IMR-90 (cell line): ENCODE measurements at regions not wholly inside any gene's neighbourhood (a gene's known extent, or its start where the extent isn't known, plus 50 kb on each side); places are given as distances from the start of the nearest gene placed in this dataset.

Experiments
- ATAC-seq: fragments of 200-7000 bp; cut with Tn5 transposase; 2 replicates; pipeline ENCODE4 v1.9.1; 2020; ENCODE audit warnings: low read depth, mild to moderate bottlenecking, moderate library complexity
- BruUV-seq: library from RNA; stranded (reverse); fragments of 400-500 nt; replicated peaks from 2 replicates; lab custom pipeline; 2021; lab: Mats Ljungman, UMichigan
- CTCF ChIA-PET: fragments of 300-600 bp; formaldehyde crosslinking; extraction: SDS; loops from one replicate; lab custom pipeline; 2021; ENCODE audit warnings: antibody characterized with exemption; lab: Yijun Ruan, JAX
- POLR2A ChIA-PET: fragments of 300-600 bp; sonication (Branson Sonifier 250); formaldehyde crosslinking; loops from one replicate; lab custom pipeline; 2022; ENCODE audit warnings: antibody characterized with exemption; ENCODE audit not compliant: unreplicated experiment; lab: Charles Lee
- DNase-seq: peaks from one replicate; pipeline ENCODE4 v3.0.0; 2013
- H2AFZ ChIP-seq: replicated peaks from 2 replicates; pipeline ENCODE3; 2013; ENCODE audit warnings: low read length, mild to moderate bottlenecking; ENCODE audit not compliant: poor library complexity
- H2AK5ac ChIP-seq: 2 replicates; pipeline ENCODE4 v1.6.1; 2013; ENCODE audit warnings: low read depth, low read length, inconsistent platforms
- H2AK9ac ChIP-seq: replicated peaks from 2 replicates; pipeline ENCODE3; 2013; ENCODE audit warnings: mild to moderate bottlenecking, low read depth, low read length, moderate library complexity; ENCODE audit not compliant: poor library complexity
- H2BK120ac ChIP-seq: 2 replicates; pipeline ENCODE4 v1.6.1; 2013; ENCODE audit warnings: low read depth, low read length, inconsistent platforms
- H2BK15ac ChIP-seq: 3 replicates; pipeline ENCODE4 v1.6.1; 2013; ENCODE audit warnings: low read depth, low read length, inconsistent platforms
- H2BK20ac ChIP-seq: 2 replicates; pipeline ENCODE4 v1.6.1; 2013; ENCODE audit warnings: low read depth, mild to moderate bottlenecking, inconsistent platforms, low read length, moderate library complexity
- H2BK5ac ChIP-seq: 2 replicates; pipeline ENCODE4 v1.6.1; 2013; ENCODE audit warnings: mild to moderate bottlenecking, low read depth, low read length, inconsistent platforms; ENCODE audit not compliant: poor library complexity, severe bottlenecking
- H3K14ac ChIP-seq: replicated peaks from 2 replicates; pipeline ENCODE4 v1.6.1; 2013; ENCODE audit warnings: low read depth, low read length, inconsistent platforms
- H3K18ac ChIP-seq: 2 replicates; pipeline ENCODE4 v1.6.1; 2013; ENCODE audit warnings: low read depth, low read length, control low read depth
- H3K23ac ChIP-seq: 2 replicates; pipeline ENCODE4 v1.6.1; 2013; ENCODE audit warnings: low read depth, low read length, inconsistent platforms
- H3K27ac ChIP-seq: 2 replicates; pipeline ENCODE4 v1.5.1; 2013; ENCODE audit warnings: mild to moderate bottlenecking, control low read depth, low read length; ENCODE audit not compliant: insufficient read depth
- H3K27me3 ChIP-seq: 2 replicates; pipeline ENCODE4 v1.6.1; 2013; ENCODE audit warnings: low read length; ENCODE audit not compliant: control insufficient read depth, insufficient read depth
- H3K36me3 ChIP-seq: 2 replicates; pipeline ENCODE4 v1.6.1; 2013; ENCODE audit warnings: low read length, mixed read lengths; ENCODE audit not compliant: control insufficient read depth, insufficient read depth
- H3K4ac ChIP-seq: 2 replicates; pipeline ENCODE4 v1.6.1; 2013; ENCODE audit warnings: low read depth, low read length, inconsistent platforms
- H3K4me1 ChIP-seq: 2 replicates; pipeline ENCODE4 v1.6.1; 2013; ENCODE audit warnings: low read length, mixed read lengths; ENCODE audit not compliant: control insufficient read depth, insufficient read depth
- H3K4me2 ChIP-seq: 2 replicates; pipeline ENCODE4 v1.6.1; 2013; ENCODE audit warnings: low read depth, mild to moderate bottlenecking, control low read depth, low read length, moderate library complexity
- H3K4me3 ChIP-seq: 2 replicates; pipeline ENCODE4 v1.5.1; 2013; ENCODE audit warnings: low read depth, mild to moderate bottlenecking, control low read depth, low read length, moderate library complexity; ENCODE audit not compliant: insufficient read depth
- H3K56ac ChIP-seq: 2 replicates; pipeline ENCODE4 v1.6.1; 2013; ENCODE audit warnings: low read length, inconsistent platforms; ENCODE audit not compliant: insufficient read depth; ENCODE audit errors: extremely low read depth
- H3K79me1 ChIP-seq, 2 experiments: 2 replicates each; pipeline ENCODE4 v1.6.1; 2013; ENCODE audit warnings: low read length in 2 of 2, inconsistent platforms in 1 of 2, low read depth in 1 of 2
- H3K9ac ChIP-seq: 2 replicates; pipeline ENCODE4 v1.6.1; 2013; ENCODE audit warnings: low read depth, low read length, control low read depth
- H3K9me1 ChIP-seq: 2 replicates; pipeline ENCODE4 v1.6.1; 2013; ENCODE audit warnings: low read length, inconsistent platforms; ENCODE audit not compliant: insufficient read depth
- H3K9me3 ChIP-seq: 2 replicates; pipeline ENCODE4 v1.6.1; 2013; ENCODE audit warnings: low read length; ENCODE audit not compliant: control insufficient read depth, insufficient read depth
- H4K20me1 ChIP-seq: 2 replicates; pipeline ENCODE4 v1.6.1; 2013; ENCODE audit warnings: low read length, inconsistent platforms; ENCODE audit not compliant: insufficient read depth
- H4K5ac ChIP-seq: 2 replicates; pipeline ENCODE4 v1.6.1; 2013; ENCODE audit warnings: mild to moderate bottlenecking, low read depth, low read length, control low read depth
- H4K8ac ChIP-seq, 2 experiments: 2 replicates each; pipeline ENCODE4 v1.6.1; 2013; ENCODE audit warnings: low read depth in 2 of 2, low read length in 2 of 2, control low read depth in 1 of 2, inconsistent platforms in 1 of 2
- H4K91ac ChIP-seq: 2 replicates; pipeline ENCODE4 v1.6.1; 2013; ENCODE audit warnings: low read depth, low read length, inconsistent platforms; ENCODE audit not compliant: insufficient read depth
- MXI1 ChIP-seq: IDR thresholded peaks from 2 replicates; pipeline ENCODE4 v1.6.1; 2012; ENCODE audit warnings: low read depth, mild to moderate bottlenecking, low read length, moderate library complexity, borderline replicate concordance
- WGBS, 2 experiments: methylation state at CpG; one replicate each; pipeline versions ENCODE4 v1.1.5 to v1.1.7; 2013; ENCODE audit warnings: missing lambda C conversion rate in 2 of 2; ENCODE audit not compliant: insufficient read length in 1 of 2; ENCODE audit errors: extremely low coverage in 2 of 2; 5-methylcytosine and 5-hydroxymethylcytosine counted together
- dilution Hi-C: fragments of 300-500 bp; cut with HindIII; formaldehyde crosslinking; loops from one replicate; pipeline ENCODE4 v1.14.3; 2018; ENCODE audit warnings: low sequenced_read_pairs; ENCODE audit not compliant: unreplicated experiment
- in situ Hi-C: fragments of 300-500 bp; cut with MboI; formaldehyde crosslinking; loops from 3 replicates; pipeline ENCODE4 v1.14.3; 2019; ENCODE audit warnings: low sequenced_read_pairs, inconsistent platforms, mixed read lengths
- intact Hi-C: fragments of 100-400 bp; cut with micrococcal nuclease; formaldehyde crosslinking; loops from 2 replicates; pipeline ENCODE4 v1.10.0; 2022

- 100% methylated on average over 1 of the region's 5 CpGs; no CpG with 5 or more reads in 1 of the 2 experiments for WGBS, 2 experiments
- ChIA-PET POLR2A (no interaction called here), CTCF (no interaction called here)
- Histone ChIP-seq H3K79me1 (no peaks in the 10 kb centered on the region), H3K27me3 (peaks cover 3% of the 10 kb centered on the region), H2AK9ac (no peak overlapping the region), H2BK120ac (no peak overlapping the region), H2BK15ac (no peak overlapping the region), H3K4me2 (no peak overlapping the region), H3K18ac (no peak overlapping the region), H3K23ac (no peak overlapping the region), H3K36me3 (no peaks in the 10 kb centered on the region), H4K5ac (no peak overlapping the region), H3K14ac (no peak overlapping the region), H3K27ac (no peak overlapping the region), H4K91ac (no peak overlapping the region), H3K9me1 (no peaks in the 10 kb centered on the region), H4K8ac (no peak overlapping the region), H2AK5ac (no peak overlapping the region), H2BK20ac (no peak overlapping the region), H3K4me3 (no peak overlapping the region), H2BK5ac (no peak overlapping the region), H3K56ac (no peak overlapping the region), H2AFZ (no peak overlapping the region), H3K4ac (no peak overlapping the region), H3K9ac (no peak overlapping the region), H3K9me3 (no peaks in the 10 kb centered on the region), H3K4me1 (no peaks in the 10 kb centered on the region; the same call in 1 of the 2 replicates), H4K20me1 (no peaks in the 10 kb centered on the region)
- dilution Hi-C loops (no loop called here), in situ Hi-C loops (no loop called here), intact Hi-C loops (no loop called here)
- ATAC-seq: no peak
- no peak for TF ChIP-seq MXI1
- DNase-seq: no peak
- no TSS peak for BruUV-seq
Measured at GRCh38 chr4:24236120-24236519, 346.3 kb upstream of the PPARGC1A start.
